CD4-positive, alpha-beta T cell treated with Interleukin-4 for 1 hour (primary cell): ENCODE measurements at regions not wholly inside any gene's neighbourhood (a gene's known extent, or its start where the extent isn't known, plus 50 kb on each side); places are given as distances from the start of the nearest gene placed in this dataset.

Experiments used
- DNase-seq, 2 donors: peaks; one replicate each; pipeline ENCODE4 v3.0.0-alpha.2; 2020 to 2022

DNA sequence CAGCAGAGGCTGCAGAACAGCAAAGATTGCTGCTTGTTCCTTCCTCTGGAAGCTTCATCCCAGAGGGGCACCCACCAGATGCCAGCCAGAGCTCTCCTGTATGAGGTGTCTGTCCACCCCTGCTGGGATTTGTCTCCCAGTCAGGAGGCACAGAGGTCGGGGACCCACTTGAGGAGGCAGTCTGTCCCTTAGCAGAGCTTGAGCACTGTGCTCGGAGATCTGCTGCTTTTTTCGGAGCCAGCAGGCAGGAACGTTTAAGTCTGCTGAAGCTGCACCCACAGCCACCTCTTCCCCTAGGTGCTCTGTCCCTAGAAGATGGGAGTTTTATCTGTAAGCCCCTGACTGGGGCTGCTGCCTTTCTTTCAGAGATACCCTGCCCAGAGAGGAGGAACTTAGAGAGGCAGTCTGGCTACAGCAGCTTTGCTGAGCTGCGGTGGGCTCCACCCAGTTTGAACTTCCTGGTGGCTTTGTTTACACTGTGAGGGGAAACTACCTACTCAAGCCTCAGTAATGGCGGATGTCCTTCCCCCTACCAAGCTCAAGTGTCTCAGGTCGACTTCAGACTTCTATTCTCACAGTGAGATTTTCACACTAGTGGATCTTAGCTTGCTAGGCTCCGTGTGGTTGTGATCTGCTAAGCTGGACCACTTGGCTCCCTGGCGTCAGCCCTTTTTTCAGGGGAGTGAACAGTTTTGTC, 101.8 kb upstream of the GLRA1 start:
- DNase-seq: peak; percentile 58 to 68

DNA sequence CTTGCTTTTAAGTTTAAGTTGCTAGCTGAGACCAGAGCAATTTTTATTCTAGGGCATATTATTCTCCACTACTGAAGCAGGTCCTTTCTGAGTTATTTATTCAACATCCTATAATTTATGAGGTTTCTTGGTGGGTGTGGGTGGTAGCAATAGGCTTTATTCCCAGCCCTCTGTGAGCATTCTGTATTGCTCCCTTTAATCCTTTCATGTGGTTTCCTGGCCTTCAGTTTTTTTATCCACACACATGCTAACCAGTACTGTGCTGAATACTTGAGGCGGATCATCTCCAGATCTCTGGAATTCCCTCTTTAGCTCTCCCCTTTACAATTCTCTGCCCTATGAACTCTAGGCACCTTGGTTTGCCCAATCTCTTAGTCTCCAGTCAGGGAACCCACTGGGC, 91.8 kb upstream of the GLRA1 start:
- DNase-seq: no peak

DNA sequence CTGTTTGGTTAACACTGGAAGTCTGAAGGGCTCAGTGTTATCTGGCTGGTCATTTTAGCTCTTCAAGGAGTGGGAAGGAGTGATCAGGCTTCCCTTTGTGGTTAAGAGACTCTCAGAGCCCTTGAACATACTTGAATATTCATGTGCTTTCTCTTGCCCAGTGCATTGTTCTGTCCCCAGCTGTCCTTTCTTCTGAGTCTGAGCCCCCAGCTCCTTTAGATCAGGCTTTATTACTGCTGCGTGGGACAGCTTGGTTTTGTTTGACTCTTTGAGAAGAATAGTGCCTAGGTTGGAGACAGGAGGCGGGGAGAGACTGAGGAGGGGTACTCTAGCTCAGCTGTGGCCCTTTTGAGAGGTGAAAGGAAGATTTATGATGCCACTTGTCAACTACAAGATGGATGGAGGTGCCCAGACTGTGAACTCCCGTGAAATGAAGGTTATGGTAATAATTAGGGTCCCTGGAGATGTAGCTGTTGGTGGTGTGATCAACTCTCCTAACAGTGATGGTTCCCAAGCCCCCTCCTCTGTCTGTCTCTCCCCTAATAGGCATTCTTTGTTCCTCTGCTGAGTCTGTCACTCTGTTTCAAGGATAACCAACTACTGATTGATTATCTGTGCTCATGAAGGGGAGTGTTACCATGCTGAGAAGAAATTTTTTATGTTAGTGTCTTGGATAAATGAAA, 83.1 kb upstream of the GLRA1 start:
- no peak for DNase-seq

DNA sequence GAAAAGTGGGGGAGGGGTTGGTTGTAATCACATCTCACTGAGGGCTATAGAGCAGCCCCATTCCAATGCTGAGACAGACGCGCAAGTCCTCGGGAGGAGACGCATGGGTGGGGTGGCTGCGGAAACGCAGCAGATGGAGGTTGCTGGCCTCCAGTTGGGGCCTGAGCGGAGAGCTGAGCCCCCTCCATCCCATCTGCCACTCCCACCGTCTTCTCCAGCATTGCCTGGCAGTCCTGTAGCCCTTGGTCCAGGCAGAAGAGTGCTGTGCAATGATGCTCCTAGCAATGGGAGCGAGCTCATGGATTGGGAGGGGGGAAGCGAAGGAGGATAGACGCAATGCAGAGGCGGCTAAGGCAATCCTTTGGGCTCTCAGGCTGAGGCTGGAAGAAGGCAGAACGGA, 79.4 kb upstream of the GLRA1 start:
- DNase-seq: no peak
